Heart right ventricle (tissue), 16 donors: ENCODE measurements at regions not wholly inside any gene's neighbourhood (a gene's known extent, or its start where the extent isn't known, plus 50 kb on each side); places are given as distances from the start of the nearest gene placed in this dataset.
A peak's percentile ranks its signal among the peaks of the same experiment; 100 is the strongest.

Experiments
- ATAC-seq, 8 donors: fragments of 200-7000 bp; cut with Tn5 transposase; one replicate each; pipeline ENCODE4 v1.9.1; 2020; ENCODE audit warnings: mild to moderate bottlenecking in 8 of 8, moderate library complexity in 8 of 8, moderate number of reproducible peaks in 1 of 8
- DNase-seq, 2 donors: peaks; one replicate each; pipeline ENCODE4 v3.0.0-alpha.2; 2020
- H3K27ac ChIP-seq, 10 donors: fragments of 200-600 bp; sonication (generic) in 2 of 10; one replicate each; pipeline versions ENCODE4 v1.5.0 to v1.8.0; 2020 to 2022; ENCODE audit warnings: mild to moderate bottlenecking in 3 of 10
- H3K27me3 ChIP-seq, 7 donors: fragments of 200-600 bp; one replicate each; pipeline ENCODE4 v1.8.0; 2021 to 2022; ENCODE audit warnings: mild to moderate bottlenecking in 2 of 7
- H3K36me3 ChIP-seq, 9 donors: fragments of 200-600 bp; sonication (generic) in 1 of 9; one replicate each; pipeline versions ENCODE4 v1.5.0 to v1.8.0; 2020 to 2022; ENCODE audit warnings: mild to moderate bottlenecking in 2 of 9
- H3K4me1 ChIP-seq, 9 donors: fragments of 200-600 bp; sonication (generic) in 1 of 9; one replicate each; pipeline versions ENCODE4 v1.5.0 to v1.8.0; 2020 to 2022; ENCODE audit warnings: mild to moderate bottlenecking in 4 of 9
- H3K4me3 ChIP-seq, 10 donors: fragments of 200-600 bp; sonication (generic) in 2 of 10; one replicate each; pipeline versions ENCODE4 v1.5.0 to v1.8.0; 2020 to 2022; ENCODE audit warnings: mild to moderate bottlenecking in 7 of 10, moderate library complexity in 2 of 10
- H3K9me3 ChIP-seq, 11 donors: fragments of 200-600 bp in 10 of 11; sonication (generic) in 2 of 11; one replicate each; pipeline versions ENCODE4 v1.5.0 to v1.8.0; 2013 to 2022; ENCODE audit warnings: mild to moderate bottlenecking in 2 of 11, control low read depth in 1 of 11, moderate library complexity in 1 of 11
- WGBS, 2 donors: extraction: QIAGEN DNeasy Blood & Tissue Kit; methylation state at CpG; one replicate each; pipeline ENCODE4 v1.1.7; 2013; ENCODE audit warnings: inconsistent platforms in 1 of 2; 5-methylcytosine and 5-hydroxymethylcytosine counted together
- intact Hi-C, 10 donors: fragments of 100-400 bp; cut with DNase I; formaldehyde crosslinking; loops; one replicate each; pipeline versions ENCODE4 v1.11.1 to v1.14.2; 2022
- TF ChIP-seq, protein P1 (sequence below), 9 donors: fragments of 200-600 bp; sonication (generic) in 2 of 9; IDR thresholded peaks; one replicate each; pipeline versions ENCODE4 v1.5.0 to v1.8.0; 2021 to 2022; ENCODE audit warnings: antibody characterized with exemption in 9 of 9, mild to moderate bottlenecking in 5 of 9, moderate library complexity in 1 of 9
- donor health status: Arrhythmogenic right ventricular cardiomyopathy.
- donor health status: ischemic (EF 13 %, LVEDD 7.1; RV severe dilation, severe dysfunction).
- donor health status: healthy with polysubstance abuse.
- donor health status: DM: no; HTN: yes; CAD: no.
- donor health status: DM: no; HTN: no; CAD: no.
- donor health status: ischemic (EF 25% LVEDD 6.9; RV normal size, moderate dysfunction).
- donor health status: ischemic (EF 25% LVEDD 5.7; RV mildly dilated, moderate dysfunction).
- donor health status: healthy.
- donor health status: DM: yes; HTN: yes; CAD: no.
- donor health status: Ischemic cardiomyopathy.
- donor health status: ischemic (EF 35%, LVEDD 5.7; RV mildly dilated, moderate dysfunction).
- donor health status: nonischemic (EF 11% LVEDD 7.7; RV severe dilation, severe dysfunction).
- donor health status: DM: yes; HTN: yes; CAD: no.
- donor health status: PGD.
- donor health status: ischemic (EF 29% LVEDD 5.4; RV normal size, mild dysfunction).
- donor health status: nonischemic (EF 23%, LVEDD 6.1; RV moderate dilation, normal function).

DNA sequence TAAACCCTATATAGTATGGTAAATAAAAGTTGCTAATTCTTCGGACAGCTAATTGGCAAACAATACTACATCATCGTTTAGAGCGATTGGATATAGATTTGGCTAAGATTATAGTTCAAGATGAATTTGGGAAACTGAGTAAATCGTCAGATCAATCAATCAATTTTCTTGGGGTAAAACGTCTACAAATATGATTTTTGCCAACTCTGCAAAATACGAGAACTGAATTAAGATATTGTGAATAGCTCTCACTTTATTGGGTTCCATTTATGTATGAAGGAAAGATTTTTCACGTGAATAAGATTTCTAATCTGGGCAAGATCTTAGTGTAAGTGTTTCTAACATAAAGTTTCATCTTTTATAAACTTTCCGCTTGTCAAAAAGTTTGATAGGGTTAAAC lies 132.9 kb upstream of the AGR3 start:
- DNase-seq: no peak
- 96% methylated on average over 8 of the region's 8 CpGs for WGBS, 2 donors
- Histone ChIP-seq H3K27me3 (no peaks in the 10 kb centered on the region), H3K9me3 (peaks cover 0 to 3% (median 0%) of the 10 kb centered on the region in 11 donors), H3K27ac (peak overlapping the region in 1 of 10 donors; percentile 29), H3K36me3 (no peaks in the 10 kb centered on the region), H3K4me1 (peaks cover 0 to 30% (median 4%) of the 10 kb centered on the region in 9 donors), H3K4me3 (no peak overlapping the region)
- no peak for ATAC-seq
- intact Hi-C loops: no loop called here
- TF ChIP-seq, protein P1, sequence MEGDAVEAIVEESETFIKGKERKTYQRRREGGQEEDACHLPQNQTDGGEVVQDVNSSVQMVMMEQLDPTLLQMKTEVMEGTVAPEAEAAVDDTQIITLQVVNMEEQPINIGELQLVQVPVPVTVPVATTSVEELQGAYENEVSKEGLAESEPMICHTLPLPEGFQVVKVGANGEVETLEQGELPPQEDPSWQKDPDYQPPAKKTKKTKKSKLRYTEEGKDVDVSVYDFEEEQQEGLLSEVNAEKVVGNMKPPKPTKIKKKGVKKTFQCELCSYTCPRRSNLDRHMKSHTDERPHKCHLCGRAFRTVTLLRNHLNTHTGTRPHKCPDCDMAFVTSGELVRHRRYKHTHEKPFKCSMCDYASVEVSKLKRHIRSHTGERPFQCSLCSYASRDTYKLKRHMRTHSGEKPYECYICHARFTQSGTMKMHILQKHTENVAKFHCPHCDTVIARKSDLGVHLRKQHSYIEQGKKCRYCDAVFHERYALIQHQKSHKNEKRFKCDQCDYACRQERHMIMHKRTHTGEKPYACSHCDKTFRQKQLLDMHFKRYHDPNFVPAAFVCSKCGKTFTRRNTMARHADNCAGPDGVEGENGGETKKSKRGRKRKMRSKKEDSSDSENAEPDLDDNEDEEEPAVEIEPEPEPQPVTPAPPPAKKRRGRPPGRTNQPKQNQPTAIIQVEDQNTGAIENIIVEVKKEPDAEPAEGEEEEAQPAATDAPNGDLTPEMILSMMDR (IDR thresholded peaks at IDR 0.05): no peak

DNA sequence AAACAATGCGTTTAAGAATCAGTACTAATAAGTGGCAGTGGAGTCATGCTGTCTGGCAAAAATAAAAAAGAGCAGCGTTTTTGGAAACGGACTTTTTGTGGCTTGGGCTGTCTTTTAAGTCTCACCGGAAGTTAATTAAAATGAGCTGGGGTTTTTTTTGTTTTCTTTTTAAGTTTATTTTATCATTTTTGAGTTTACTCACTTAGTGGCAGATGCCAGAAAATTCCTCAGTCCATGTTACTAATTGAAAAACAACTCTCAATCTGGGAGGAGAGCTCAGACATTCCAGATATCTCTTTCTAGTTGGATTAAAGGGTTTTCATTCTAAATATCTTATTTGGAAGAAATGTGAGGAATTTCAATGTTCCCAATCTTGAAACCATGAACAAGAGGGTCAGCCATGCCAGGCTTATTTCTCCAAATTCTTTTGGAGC lies 133.8 kb upstream of the AGR3 start:
- no peaks in the 10 kb centered on the region for H3K36me3 ChIP-seq
- no peaks in the 10 kb centered on the region for H3K27me3 ChIP-seq
- H3K4me3 ChIP-seq: no peak overlapping the region
- peaks cover 0 to 3% (median 0%) of the 10 kb centered on the region in 11 donors for H3K9me3 ChIP-seq
- TF ChIP-seq, protein P1 (IDR thresholded peaks at IDR 0.05): no peak
- DNase-seq: no peak
- peaks cover 0 to 20% (median 0%) of the 10 kb centered on the region in 9 donors for H3K4me1 ChIP-seq
- intact Hi-C loops: no loop called here
- ATAC-seq: no peak
- WGBS, 2 donors: 46 to 62% methylated on average over 4 of the region's 4 CpGs
- peak overlapping the region in 7 of 10 donors; percentile 15 to 59 (median 45) for H3K27ac ChIP-seq

DNA sequence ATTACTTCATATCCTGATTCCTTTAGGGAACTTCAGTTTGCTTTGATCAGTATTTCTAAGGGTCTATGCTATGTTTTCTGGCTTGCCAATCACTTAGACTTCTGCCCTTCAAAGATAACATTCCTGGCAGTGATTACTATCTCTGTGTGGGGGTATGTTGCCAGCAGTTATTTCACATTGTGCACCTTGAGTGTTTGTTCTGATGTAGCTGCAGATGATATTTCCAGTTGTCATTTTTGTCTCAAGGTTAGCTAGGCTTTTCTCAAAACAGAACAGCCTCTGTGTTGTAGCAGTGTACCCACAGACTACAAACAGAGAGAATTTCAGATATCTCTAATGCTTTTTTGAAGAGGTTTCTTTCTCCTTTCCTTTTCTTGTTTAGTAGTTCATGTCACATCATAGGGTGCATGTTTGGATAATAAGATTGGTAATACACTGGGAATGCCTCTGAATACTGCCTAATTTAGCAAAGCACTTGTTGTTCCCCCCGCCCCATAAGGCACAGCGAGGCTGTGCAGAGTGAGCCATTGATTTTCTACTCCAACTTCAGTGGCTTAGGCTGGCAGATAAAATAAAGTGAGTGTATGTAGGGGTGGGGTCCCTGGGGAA lies 134.7 kb upstream of the AGR3 start:
- H3K9me3 ChIP-seq: no peaks in the 10 kb centered on the region
- no peak for ATAC-seq
- TF ChIP-seq, protein P1 (IDR thresholded peaks at IDR 0.05): no peak
- DNase-seq: no peak
- H3K4me3 ChIP-seq: no peak overlapping the region
- 97 to 98% methylated on average over 2 of the region's 2 CpGs for WGBS, 2 donors
- H3K36me3 ChIP-seq: no peaks in the 10 kb centered on the region
- intact Hi-C loops: no loop called here
- no peaks in the 10 kb centered on the region for H3K27me3 ChIP-seq
- no peak overlapping the region for H3K27ac ChIP-seq
- H3K4me1 ChIP-seq: peaks cover 0 to 13% (median 0%) of the 10 kb centered on the region in 9 donors

DNA sequence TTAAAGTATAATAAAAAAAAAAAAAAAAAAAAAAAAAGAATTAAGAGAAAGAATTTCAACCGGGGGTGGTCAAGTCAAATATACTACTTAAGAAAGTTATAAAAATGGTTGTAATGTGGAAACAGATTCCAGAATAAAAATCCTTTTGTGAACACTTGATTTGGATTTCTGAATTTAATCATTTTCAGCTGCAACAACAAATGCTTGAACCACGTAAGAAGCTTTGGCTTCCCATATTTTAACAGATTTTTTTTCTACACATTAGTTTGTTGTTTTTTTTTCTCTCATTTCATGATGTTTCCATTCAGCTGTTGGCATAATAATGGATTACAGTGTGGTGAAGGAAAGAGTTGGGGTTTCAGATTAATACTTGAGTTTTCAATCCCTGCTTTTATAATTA lies 137.3 kb upstream of the AGR3 start:
- intact Hi-C loops: no loop called here
- ATAC-seq: no peak
- WGBS, 2 donors: 89 to 95% methylated on average over 2 of the region's 2 CpGs

More for the DNA sequence above, 137.3 kb upstream of the AGR3 start:
- no peaks in the 10 kb centered on the region for H3K9me3 ChIP-seq
- DNase-seq: no peak
- no peak overlapping the region for H3K27ac ChIP-seq
- no peak overlapping the region for H3K4me3 ChIP-seq
- TF ChIP-seq, protein P1 (IDR thresholded peaks at IDR 0.05): no peak
- H3K4me1 ChIP-seq: peaks cover 0 to 13% (median 0%) of the 10 kb centered on the region in 9 donors
- no peaks in the 10 kb centered on the region for H3K27me3 ChIP-seq
- no peaks in the 10 kb centered on the region for H3K36me3 ChIP-seq
